Endodermal cell (in vitro differentiated cells): ENCODE measurements at regions not wholly inside any gene's neighbourhood (a gene's known extent, or its start where the extent isn't known, plus 50 kb on each side); places are given as distances from the start of the nearest gene placed in this dataset.

Experiments
- DNase-seq: peaks from one replicate; pipeline ENCODE4 v3.0.0-alpha.2; 2017
- H3K27ac ChIP-seq: 2 replicates; pipeline ENCODE4 v1.5.1; 2013; ENCODE audit warnings: mild to moderate bottlenecking, low read depth, low read length, moderate library complexity
- H3K27me3 ChIP-seq: 2 replicates; pipeline ENCODE4 v1.6.1; 2013; ENCODE audit warnings: mild to moderate bottlenecking, low read length, moderate library complexity; ENCODE audit not compliant: insufficient read depth, control insufficient read depth, poor library complexity, severe bottlenecking
- H3K36me3 ChIP-seq: 2 replicates; pipeline ENCODE4 v1.7.0; 2013; ENCODE audit warnings: mild to moderate bottlenecking, low read length, moderate library complexity; ENCODE audit not compliant: control insufficient read depth, insufficient read depth
- H3K4me1 ChIP-seq: one replicate; pipeline ENCODE4 v1.7.0; 2013; ENCODE audit warnings: low read length; ENCODE audit not compliant: control insufficient read depth, insufficient read depth
- H3K4me3 ChIP-seq: 2 replicates; pipeline ENCODE4 v1.5.1; 2013; ENCODE audit warnings: mild to moderate bottlenecking, low read length, moderate library complexity
- H3K9ac ChIP-seq: 2 replicates; pipeline ENCODE4 v1.6.1; 2013; ENCODE audit warnings: mild to moderate bottlenecking, low read length, moderate library complexity; ENCODE audit not compliant: poor library complexity, severe bottlenecking; ENCODE audit errors: extremely low read depth
- H3K9me3 ChIP-seq: 2 replicates; pipeline ENCODE4 v1.6.1; 2013; ENCODE audit warnings: mild to moderate bottlenecking, low read length, moderate library complexity; ENCODE audit not compliant: control insufficient read depth
- H3K27ac Mint-ChIP-seq: 2 replicates; pipeline ENCODE4 v1.8.0; 2020; ENCODE audit warnings: mixed read lengths
- H3K27me3 Mint-ChIP-seq: 2 replicates; pipeline ENCODE4 v1.8.0; 2021; ENCODE audit warnings: mild to moderate bottlenecking, mixed read lengths; ENCODE audit not compliant: insufficient read depth
- H3K36me3 Mint-ChIP-seq: 2 replicates; pipeline ENCODE4 v1.8.0; 2020; ENCODE audit warnings: low read depth, mixed read lengths
- H3K4me1 Mint-ChIP-seq: 2 replicates; pipeline ENCODE4 v1.8.0; 2020; ENCODE audit warnings: mixed read lengths
- H3K4me3 Mint-ChIP-seq: 2 replicates; pipeline ENCODE4 v1.8.0; 2020; ENCODE audit warnings: mild to moderate bottlenecking, moderate library complexity, mixed read lengths
- H3K9me3 Mint-ChIP-seq: 2 replicates; pipeline ENCODE4 v1.8.0; 2020; ENCODE audit warnings: mild to moderate bottlenecking, mixed read lengths
- CTCF ChIP-seq: fragments of 200-600 bp; sonication (generic); conservative IDR thresholded peaks from 2 replicates; pipeline ENCODE4 v1.5.0; 2021; ENCODE audit warnings: antibody characterized with exemption, mild to moderate bottlenecking
- WGBS, 2 experiments: methylation state at CpG; one replicate each; pipeline versions ENCODE4 v1.1.5 to v1.1.7; 2013; ENCODE audit warnings: missing lambda C conversion rate in 2 of 2, mixed read lengths in 1 of 2; ENCODE audit not compliant: insufficient coverage in 1 of 2, insufficient read length in 1 of 2; 5-methylcytosine and 5-hydroxymethylcytosine counted together

GRCh38 chr12:83190631-83191390 is 504.1 kb downstream of the TMTC2 start:
- Histone ChIP-seq H3K4me3 (no peak overlapping the region), H3K36me3 (no peaks in the 10 kb centered on the region), H3K9ac (no peak overlapping the region), H3K4me1 (no peaks in the 10 kb centered on the region), H3K27ac (no peak overlapping the region), H3K27me3 (no peaks in the 10 kb centered on the region), H3K9me3 (no peaks in the 10 kb centered on the region)
- DNase-seq = no peak
- 89 to 96% methylated on average over 7 to 8 of the region's 8 CpGs for WGBS, 2 experiments
- no peak overlapping the region for H3K4me3 Mint-ChIP-seq
- peaks cover 4% of the 10 kb centered on the region for H3K27me3 Mint-ChIP-seq
- peaks cover 6% of the 10 kb centered on the region for H3K9me3 Mint-ChIP-seq
- no peak overlapping the region for H3K27ac Mint-ChIP-seq
- no peaks in the 10 kb centered on the region for H3K4me1 Mint-ChIP-seq
- no peaks in the 10 kb centered on the region for H3K36me3 Mint-ChIP-seq
- no peak for TF ChIP-seq CTCF

- Histone ChIP-seq H3K9ac (no peak overlapping the region), H3K9me3 (no peaks in the 10 kb centered on the region), H3K4me1 (no peaks in the 10 kb centered on the region), H3K4me3 (no peak overlapping the region), H3K27ac (no peak overlapping the region), H3K36me3 (no peaks in the 10 kb centered on the region), H3K27me3 (no peaks in the 10 kb centered on the region)
- TF ChIP-seq CTCF = no peak
- Mint-ChIP-seq H3K4me3 (no peak overlapping the region), H3K27ac (no peak overlapping the region), H3K9me3 (no peaks in the 10 kb centered on the region), H3K36me3 (no peaks in the 10 kb centered on the region), H3K27me3 (peaks cover 4% of the 10 kb centered on the region), H3K4me1 (peaks cover 3% of the 10 kb centered on the region)
- no peak for DNase-seq
- 89 to 100% methylated on average over 1 of the region's 1 CpG for WGBS, 2 experiments
Observed at GRCh38 chr12:83186419-83186818, 499.7 kb downstream of the TMTC2 start.

GRCh38 chr12:83185241-83185640 is 498.5 kb downstream of the TMTC2 start:
- peaks cover 3% of the 10 kb centered on the region for H3K4me1 Mint-ChIP-seq
- Histone ChIP-seq H3K4me1 (no peaks in the 10 kb centered on the region), H3K9ac (no peak overlapping the region), H3K9me3 (no peaks in the 10 kb centered on the region), H3K27ac (no peak overlapping the region), H3K4me3 (no peak overlapping the region), H3K36me3 (no peaks in the 10 kb centered on the region), H3K27me3 (no peaks in the 10 kb centered on the region)
- no peak overlapping the region for H3K4me3 Mint-ChIP-seq
- H3K27ac Mint-ChIP-seq = no peak overlapping the region
- WGBS, 2 experiments = no CpG with 5 or more reads among the region's 1 CpG
- H3K36me3 Mint-ChIP-seq = no peaks in the 10 kb centered on the region
- DNase-seq = no peak
- H3K9me3 Mint-ChIP-seq = no peaks in the 10 kb centered on the region
- H3K27me3 Mint-ChIP-seq = peaks cover 4% of the 10 kb centered on the region
- no peak for TF ChIP-seq CTCF
